ENCODE measurements at regions not wholly inside any gene's neighbourhood (a gene's known extent, or its start where the extent isn't known, plus 50 kb on each side); places are given as distances from the start of the nearest gene placed in this dataset.

DNA sequence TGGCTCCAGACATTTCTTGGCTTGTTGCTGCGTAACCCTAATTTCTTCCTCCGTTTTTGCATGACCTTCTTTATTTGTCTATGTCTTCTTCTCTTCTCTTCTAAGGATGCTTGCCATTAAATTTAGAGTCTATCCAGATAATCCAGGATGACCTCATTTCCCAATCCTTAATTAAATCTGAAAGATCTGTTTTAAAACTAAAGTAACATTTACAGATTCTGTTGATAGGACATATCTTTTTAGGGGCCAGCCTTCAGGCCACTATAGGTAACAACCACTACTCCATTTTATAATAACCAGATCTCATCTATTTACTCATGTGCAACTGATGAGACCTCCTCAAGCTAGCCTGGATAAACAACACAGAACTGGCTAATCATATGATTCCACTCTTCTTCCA, 490.5 kb upstream of the SLC10A2 start:
- no peak for DNase-seq (ENCODE audit: low read depth, low spot score)

DNA sequence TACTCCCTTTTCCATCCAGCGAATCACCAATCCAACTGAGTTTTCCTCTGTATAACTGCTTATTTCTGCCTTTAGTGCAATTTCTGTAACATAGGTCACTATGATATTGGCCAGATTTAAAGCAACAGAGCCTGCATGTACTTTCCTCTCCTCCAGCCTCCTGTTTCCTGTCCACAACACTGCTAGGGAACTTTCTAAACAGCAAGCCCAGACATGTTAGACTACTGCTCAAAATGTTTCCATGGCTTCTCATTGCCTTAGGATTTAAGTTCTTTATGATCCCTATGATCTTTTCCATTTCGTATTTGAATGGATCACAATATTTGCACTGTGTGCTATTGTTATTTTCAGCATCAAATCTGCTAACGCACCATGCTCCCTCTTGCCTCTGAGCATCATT, 481.7 kb upstream of the SLC10A2 start:
- no peak for DNase-seq (ENCODE audit: low read depth, low spot score)

DNA sequence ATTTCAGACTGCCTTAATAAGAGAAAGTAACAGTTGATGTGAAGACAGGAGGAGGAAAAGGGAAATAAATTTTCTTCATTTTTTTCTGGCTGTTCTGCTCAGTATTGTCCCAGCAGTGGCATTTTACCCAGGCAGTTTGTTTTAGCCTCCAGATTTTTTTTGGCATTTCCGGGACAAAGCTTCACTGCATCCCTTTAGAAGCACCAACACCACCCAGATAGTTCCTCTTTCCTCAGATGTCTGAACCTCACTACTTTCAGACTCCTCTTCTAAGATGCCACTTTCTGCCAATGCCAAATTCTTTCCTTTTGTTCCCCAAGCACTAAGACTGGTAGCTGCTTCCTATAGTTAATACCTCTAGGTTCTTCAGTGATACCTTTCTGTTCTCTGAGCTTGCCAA, 480.1 kb upstream of the SLC10A2 start:
- DNase-seq (ENCODE audit: low read depth, low spot score) = no peak

DNA sequence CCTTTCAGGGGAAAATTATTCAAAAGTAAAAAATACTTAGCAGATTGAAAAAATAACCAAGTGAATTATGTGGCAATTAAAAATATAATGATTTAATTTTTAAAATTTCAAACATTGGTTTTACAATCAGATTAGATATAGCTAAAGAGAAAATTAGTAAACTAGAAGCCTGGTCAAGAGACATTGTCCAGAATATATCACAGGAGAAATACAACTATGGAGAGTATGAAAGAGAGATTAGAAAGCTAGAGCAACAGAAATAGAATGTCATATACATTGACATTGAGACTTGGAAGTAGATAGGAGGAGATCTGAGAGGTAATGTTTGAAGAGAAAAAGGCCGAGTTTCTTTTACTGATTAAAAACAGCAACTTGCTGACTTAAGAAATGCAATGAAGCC, 476.4 kb upstream of the SLC10A2 start:
- DNase-seq (ENCODE audit: low read depth, low spot score) = no peak

DNA sequence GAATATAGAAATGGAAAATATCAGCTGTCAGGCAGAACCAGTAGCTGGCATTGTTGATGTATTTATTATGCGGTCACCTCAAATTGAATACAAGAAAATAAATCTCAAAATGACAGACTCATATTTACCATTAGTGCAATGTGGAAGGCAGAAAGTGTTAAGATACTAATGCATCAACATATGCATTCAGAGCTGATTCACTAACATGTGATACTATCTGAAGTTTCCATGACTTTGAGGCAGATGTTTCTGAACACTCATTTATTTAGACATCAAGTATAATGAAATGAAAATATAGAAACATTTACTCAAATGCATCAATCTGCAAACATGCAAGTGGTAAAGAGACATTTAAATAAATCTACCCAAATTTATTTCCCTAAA, 474.2 kb upstream of the SLC10A2 start:
- DNase-seq (ENCODE audit: low read depth, low spot score) = no peak

DNA sequence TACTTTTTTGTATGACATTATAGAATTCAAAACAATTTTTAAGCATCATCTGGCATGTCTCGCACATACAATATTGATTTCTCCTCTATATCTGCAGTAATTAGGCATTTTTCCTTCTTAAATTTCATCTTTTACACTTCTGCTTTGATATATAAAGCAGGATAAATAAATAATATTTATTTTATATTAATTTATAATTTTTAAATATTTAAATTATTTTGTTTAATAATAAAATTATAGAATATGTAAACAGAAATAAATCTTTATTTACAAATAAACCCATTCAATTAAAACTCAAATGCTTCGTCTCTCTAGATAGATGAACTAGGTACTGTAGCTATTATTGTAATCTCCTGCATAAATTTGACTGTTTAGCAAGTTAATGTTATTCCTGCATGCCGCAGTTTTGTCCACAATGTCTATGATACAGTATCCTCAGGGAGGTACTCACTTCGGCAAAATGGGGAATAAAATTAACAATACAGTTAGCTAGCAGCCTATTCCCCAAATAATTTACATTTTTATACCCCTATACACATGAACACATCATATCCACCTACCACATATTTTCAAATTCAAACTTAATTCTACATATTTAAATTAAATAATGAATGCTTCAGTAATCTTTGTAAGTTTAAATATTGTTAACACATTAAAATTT, 473.6 kb upstream of the SLC10A2 start:
- no peak for DNase-seq (ENCODE audit: low read depth, low spot score)

DNA sequence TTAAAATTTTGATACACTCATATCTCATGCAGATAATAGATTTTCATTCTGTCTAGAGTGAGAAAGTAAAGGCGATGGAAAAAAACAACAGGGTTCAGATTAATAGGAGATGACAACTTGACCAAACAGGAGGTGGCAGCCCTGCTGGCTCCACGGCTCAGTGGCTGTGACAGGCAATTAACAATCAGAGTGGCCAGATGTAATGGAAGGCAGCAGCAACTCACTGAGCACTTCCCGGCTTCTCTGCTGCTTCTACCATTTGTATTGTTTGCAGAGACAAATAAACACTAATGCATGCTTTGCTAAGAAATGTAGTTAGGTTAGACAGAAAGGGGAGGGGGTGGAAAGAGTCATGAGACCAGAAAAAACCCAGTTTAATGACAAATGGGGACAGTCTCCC, 473.0 kb upstream of the SLC10A2 start:
- DNase-seq (ENCODE audit: low read depth, low spot score) = no peak

DNA sequence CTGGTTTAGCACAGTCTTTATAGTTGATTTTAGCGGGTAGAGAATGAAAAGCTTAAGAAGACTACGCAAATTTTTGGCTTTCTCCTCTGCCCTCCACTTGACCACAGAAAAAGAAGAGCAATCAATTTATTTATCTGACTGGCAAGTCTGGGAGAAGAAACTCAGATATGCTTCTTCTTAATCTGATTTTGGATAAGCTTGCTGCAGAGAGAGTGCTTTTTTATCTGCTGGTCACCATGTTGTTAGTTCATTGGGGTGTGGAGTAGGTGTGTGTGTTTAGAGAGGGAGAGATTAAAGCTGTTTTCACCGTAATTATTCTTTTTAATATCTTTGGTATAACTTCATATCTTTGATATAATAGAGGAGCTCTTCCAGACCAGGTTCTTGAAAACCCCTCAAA, 471.4 kb upstream of the SLC10A2 start:
- DNase-seq (ENCODE audit: low read depth, low spot score) = no peak

DNA sequence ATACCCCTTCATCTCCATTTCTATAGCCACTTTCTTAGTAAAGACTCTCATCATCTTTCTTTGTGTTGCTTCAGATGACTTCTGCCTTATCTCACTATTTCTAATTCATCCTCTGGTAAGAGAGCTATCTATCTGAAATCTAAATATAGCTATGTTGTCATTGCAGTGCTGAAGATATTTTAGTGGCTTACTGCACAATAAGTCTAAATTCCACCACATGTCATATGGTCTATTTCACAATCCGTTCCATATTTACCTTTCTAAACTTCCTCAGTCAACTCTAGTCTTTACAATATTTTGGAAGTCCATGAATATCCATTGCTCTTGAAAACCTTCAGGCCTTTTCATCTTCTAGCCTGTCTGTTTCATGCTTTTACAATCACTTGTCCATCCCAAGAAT, 465.1 kb upstream of the SLC10A2 start:
- DNase-seq (ENCODE audit: low read depth, low spot score) = no peak

DNA sequence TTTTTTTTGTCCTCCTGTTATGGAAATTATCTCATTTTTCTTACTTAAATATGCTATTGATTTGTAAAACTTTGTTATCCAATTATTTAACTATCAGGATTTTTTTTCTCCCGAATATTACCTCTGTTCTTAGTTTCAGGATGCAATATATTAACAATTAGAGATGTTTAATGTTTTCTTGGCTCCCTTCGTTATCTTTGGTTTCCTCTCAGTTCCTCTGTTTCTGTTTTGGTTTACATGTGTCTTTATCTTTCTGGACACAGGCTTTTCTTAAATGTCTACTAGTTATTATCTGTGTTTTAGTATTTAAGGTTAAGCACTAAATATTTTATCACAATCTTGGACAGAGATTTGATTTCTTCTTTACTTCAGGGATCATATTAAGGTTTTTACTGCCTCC, 462.2 kb upstream of the SLC10A2 start:
- DNase-seq (ENCODE audit: low read depth, low spot score) = no peak

DNA sequence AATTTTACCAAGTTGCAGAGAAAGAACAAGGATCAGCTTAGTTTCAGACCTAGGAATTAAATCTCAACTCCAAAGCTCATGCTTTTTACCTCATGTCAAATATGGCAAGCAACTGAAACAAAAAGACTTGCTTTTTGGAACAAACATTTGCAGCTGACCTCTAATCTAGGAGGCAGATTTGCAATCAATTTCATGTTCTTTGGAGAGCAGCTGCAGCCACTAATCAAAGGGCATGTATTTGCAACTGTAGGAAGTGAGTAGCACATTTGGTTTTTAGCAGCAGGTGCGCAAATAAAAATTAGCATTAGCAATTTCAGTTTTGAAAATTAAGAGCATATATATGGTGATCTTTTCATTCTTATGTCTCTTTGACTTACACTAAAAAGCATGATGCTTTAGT, 459.3 kb upstream of the SLC10A2 start:
- DNase-seq (ENCODE audit: low read depth, low spot score) = no peak

DNA sequence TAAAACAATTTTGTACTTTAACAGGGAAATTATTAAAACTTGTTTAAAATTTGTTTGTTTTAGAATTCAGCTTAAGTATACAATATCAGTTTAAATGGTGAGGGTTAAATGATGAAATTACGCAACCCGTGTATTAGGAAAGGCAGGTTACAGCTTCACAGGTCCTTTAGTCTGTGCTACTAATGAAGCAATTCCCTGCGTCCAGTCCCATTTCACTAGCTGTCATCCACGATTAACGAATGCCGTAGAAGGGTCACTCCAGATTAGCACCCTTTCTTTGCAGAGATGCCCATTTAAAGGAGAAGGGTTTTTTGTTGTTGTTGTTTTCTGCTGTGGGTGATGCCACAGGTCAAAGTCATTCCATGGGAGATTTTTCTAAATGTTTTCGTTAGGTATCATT, 457.6 kb upstream of the SLC10A2 start:
- no peak for DNase-seq (ENCODE audit: low read depth, low spot score)

DNA sequence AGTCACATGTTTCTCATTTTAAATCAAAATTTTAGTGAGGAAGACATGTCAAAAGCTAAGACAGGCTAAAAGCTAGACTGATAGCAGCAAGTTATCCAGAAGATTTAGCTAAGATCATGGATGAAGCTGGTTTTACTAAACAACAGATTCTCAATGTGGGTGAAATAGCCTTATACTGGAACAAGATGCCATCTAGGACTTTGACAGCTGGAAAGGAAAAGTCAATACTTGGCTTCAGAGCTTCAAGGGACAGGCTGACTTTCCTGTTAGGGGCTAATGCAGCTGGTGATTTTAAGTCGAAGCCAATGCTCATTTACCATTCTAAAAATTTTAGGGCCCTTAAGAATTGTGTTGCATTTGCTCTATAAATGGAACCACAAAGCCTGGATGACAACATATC, 455.3 kb upstream of the SLC10A2 start:
- no peak for DNase-seq (ENCODE audit: low read depth, low spot score)

DNA sequence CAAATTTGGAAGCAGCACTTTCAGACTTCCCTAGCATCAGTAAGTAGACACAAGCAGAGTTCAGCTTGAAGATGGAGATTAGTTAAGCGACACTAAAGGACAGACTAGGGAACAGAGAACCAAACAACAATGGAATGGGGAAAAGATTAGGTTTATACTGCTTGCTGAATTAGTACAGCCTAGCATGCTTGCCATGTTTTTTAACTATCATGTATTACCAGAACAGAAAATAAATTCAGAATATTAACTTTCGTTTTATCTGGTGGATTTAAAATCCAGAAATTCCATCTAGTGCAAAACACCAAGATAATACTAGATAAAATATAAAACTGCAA, 451.5 kb upstream of the SLC10A2 start:
- no peak for DNase-seq (ENCODE audit: low read depth, low spot score)

DNA sequence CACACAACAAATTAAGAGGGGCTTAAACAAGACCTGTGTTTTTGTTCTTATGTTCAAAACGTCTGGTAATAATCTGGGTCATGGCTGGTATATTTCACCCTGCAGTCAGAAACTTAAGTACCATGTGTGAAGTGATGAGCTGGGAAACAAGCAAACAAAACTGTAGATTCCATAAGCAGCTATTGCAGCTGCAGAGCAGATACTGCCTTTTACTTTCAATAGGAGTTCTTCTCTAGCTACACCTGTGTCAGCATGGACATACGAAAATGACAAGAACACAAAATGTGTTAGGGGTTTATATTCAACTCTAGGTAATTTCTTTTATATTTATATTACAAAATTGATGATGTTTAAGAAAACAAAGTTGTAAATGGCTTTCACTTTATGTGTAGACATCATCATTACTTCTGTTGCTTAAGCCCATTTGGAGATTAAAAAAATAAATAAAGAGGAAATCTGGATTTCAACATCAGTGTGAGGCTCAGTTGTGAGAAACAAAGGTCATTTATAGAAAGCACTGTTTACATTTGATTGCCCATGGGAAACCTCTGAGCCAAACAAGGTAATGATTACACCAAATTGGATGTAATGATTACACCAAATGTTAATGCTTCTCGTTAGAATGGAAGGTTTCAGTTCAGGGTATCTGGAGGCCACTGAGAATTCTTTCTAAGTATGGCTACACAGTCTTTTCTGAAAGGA, 451.0 kb upstream of the SLC10A2 start:
- DNase-seq (ENCODE audit: low read depth, low spot score) = no peak

DNA sequence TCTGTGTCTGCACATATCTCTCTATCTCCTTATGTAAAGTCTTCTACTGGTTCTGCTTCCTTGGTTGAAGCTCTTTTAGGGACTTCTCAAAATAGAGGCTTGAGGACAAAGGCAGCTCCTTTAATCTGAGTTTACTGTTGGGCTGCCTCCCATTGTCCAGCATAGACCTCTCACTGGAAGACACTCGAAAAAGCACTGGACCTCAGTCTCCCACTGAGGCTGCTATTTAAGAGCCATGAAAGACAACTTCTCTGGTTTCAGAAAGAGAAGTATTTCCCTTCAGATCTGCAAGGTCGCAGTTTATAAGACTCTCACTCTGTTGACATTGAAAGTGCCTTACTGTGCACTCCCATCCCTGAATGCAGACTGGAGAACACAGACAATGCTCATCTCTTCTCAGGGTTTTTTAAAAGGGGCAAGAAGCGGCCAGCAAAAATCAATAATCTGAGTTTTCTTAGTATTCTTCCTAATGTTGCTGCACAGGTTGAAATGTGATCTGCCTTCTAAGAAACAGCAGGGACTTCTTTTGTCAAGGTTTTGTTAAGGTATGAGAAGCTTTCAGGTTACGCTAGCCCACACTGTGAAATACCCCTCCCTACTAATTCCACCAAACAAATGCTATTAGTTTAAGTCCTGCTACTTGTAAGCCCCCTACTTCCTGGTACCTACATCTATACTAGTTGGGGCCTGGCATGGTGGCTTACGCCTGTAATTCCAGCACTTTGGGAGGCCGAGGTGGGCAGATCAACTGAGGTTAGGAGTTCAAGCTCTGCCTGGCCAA, 450.0 kb upstream of the SLC10A2 start:
- DNase-seq (ENCODE audit: low read depth, low spot score) = no peak

DNA sequence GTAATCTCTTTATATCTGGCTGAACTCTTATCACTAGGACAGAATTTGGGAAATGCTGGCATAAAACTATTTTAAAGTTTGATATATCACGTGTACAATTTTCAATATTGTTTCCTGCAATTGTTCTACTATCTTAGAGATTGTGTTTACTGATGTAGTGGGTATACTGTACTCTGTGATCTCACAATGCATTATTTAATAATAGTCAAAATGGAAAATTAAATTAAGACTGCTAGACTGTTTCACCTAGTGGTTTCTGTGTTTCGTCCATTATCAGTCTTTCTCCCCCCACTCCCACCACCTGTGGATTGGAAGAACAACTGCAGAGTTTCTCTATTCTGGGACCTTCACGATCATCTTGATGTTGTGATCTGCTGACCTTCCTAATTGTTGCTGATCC, 449.2 kb upstream of the SLC10A2 start:
- no peak for DNase-seq (ENCODE audit: low read depth, low spot score)

DNA sequence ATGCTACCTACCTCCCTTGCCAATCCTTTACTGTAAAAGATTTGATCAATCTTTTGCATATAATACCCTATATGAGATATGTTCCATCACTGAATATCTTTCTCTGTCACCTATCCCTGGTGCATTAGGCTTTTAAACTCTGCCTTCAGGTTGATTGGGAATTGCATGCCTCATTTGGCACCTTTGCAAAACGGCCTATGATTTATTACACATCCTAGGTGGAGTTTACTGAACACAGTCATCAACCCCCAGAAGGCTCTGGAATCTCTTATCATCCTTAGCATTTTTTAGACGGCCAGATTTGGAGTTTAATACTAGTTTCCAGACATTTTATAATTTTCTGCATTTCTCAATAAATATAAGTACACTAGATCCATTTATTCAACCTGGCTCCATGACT, 448.4 kb upstream of the SLC10A2 start:
- DNase-seq (ENCODE audit: low read depth, low spot score) = no peak

DNA sequence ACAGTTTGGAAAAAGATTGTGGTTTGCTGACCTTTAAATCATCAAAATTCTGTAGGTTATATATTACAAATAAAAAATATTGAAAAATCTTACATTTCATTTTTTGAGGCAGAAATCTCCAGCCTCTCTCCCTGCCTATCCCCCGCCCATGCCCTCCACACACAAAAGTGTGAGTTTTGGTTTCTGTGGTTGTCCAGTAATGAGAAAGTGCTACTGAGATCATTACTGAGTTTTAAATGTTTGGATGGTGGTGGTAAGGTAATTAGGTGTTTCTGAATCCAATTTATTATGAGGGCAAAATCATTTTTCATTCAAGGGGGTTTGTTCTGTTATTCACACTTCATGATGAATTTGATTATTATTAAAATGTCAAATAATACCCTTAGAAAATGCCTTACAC, 448.0 kb upstream of the SLC10A2 start:
- DNase-seq (ENCODE audit: low read depth, low spot score) = no peak

DNA sequence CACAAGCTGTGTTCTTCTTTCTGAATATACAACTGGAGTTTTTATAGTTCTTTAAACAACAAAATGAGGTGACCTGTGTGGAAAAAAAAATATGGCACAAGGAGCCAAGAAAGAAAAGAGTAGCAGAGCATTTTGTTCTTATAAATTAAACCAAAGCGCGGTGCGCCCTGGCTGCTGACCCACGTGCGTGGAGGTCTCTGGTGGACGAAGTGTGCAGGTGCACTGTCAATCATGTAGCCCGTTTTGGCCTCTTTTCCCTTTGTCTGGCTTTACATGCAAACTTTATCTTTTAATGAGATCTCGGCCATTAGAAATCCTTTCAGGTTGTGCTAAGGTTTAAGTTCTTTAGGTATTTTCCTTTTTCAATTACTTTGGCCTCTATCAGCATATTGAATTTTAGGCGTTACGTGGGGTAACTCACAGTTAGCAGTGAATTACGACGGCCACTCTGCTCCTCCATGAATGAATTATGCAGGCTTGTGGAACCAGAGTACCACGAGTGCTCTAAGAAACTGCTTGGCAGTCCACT, 443.9 kb upstream of the SLC10A2 start:
- no peak for DNase-seq (ENCODE audit: low read depth, low spot score)

DNA sequence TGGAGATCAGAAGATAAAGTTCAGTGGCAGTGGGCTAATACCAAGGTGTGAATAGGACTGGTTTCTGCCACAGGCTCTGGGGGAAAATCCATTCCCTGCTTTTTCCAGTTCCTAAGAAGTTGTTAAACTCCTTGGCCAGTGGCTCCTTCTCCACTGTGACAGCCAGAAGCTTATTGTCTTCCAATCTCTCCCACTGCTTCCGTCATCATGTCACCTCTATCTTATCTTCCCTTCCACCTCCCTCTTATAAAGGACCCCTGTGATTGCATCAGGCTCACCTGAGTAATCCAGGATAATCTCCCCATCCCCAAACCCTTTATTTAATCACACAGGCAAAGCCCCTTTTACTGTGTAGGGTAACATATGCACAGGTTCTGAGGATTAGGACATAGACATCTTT, 431.2 kb upstream of the SLC10A2 start:
- no peak for DNase-seq (ENCODE audit: low read depth, low spot score)

DNA sequence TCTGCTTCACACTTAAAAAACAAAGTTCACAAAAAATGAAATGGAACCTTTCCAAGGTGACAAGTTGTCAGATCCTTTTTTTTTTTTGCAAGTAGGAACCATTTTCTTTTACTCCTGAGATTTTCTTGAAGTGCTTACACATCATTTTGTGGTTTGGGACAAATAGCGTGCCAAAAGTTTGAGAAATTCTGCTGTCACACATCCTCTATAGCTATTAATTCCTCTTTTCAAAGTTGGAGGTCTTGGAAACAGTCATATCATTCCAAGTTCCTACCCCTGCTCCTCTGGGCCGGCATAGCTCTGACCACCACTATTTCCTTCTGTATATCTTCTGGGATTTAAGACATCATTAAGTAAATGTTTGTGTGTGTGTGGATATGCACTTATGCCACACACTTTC, 421.6 kb upstream of the SLC10A2 start:
- no peak for DNase-seq (ENCODE audit: low read depth, low spot score)

DNA sequence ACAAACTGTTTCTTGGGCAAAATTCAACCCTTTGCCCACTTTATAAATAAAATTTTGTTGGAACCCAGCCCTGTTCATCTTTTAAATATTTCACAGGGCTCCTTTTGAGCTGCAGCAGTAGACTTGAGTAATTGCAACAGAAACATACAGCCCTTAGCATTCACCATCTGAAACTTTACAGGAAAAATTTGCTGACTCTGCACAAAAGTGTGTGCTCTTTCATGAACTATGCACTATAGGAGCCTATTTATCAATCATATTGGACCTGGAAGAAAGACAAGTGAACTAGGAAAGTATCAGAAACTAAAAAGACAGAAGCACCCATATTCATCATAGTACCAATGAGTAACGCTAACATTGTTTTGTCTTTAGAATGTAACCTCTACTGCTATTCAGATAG, 406.9 kb upstream of the SLC10A2 start:
- DNase-seq (ENCODE audit: low read depth, low spot score) = no peak

Data from ELF-1 (cell line).